Ishikawa (cell line): ENCODE measurements at regions not wholly inside any gene's neighbourhood (a gene's known extent, or its start where the extent isn't known, plus 50 kb on each side); places are given as distances from the start of the nearest gene placed in this dataset.

Source experiments
- CEBPB ChIP-seq: IDR thresholded peaks from 2 replicates; pipeline ENCODE4 v1.6.1; 2012
- CREB1 ChIP-seq: IDR thresholded peaks from 2 replicates; pipeline ENCODE4 v1.6.1; 2012; ENCODE audit warnings: low read depth
- EGR1 ChIP-seq: IDR thresholded peaks from 2 replicates; pipeline ENCODE4 v1.6.1; 2012
- EP300 ChIP-seq: IDR thresholded peaks from 2 replicates; pipeline ENCODE4 v1.6.1; 2012; ENCODE audit warnings: borderline replicate concordance
- FOXM1 ChIP-seq: IDR thresholded peaks from 2 replicates; pipeline ENCODE4 v1.6.1; 2012; ENCODE audit warnings: low read depth, borderline replicate concordance
- MAX ChIP-seq: IDR thresholded peaks from 2 replicates; pipeline ENCODE4 v1.6.1; 2012
- NFIC ChIP-seq: IDR thresholded peaks from 2 replicates; pipeline ENCODE4 v1.6.1; 2012
- RAD21 ChIP-seq: IDR thresholded peaks from 2 replicates; pipeline ENCODE4 v1.6.1; 2012; ENCODE audit warnings: low read depth
- REST ChIP-seq: IDR thresholded peaks from 2 replicates; pipeline ENCODE4 v1.6.1; 2012; ENCODE audit warnings: low read depth, mild to moderate bottlenecking
- TAF1 ChIP-seq: IDR thresholded peaks from 2 replicates; pipeline ENCODE4 v1.6.1; 2012; ENCODE audit warnings: low read depth, mild to moderate bottlenecking
- TCF12 ChIP-seq: IDR thresholded peaks from 2 replicates; pipeline ENCODE4 v1.6.1; 2012; ENCODE audit warnings: low read depth
- TEAD4 ChIP-seq: IDR thresholded peaks from 2 replicates; pipeline ENCODE4 v1.6.1; 2012
- YY1 ChIP-seq: IDR thresholded peaks from 2 replicates; pipeline ENCODE4 v1.6.1; 2012; ENCODE audit warnings: low read depth
- ZBTB7A ChIP-seq: IDR thresholded peaks from 2 replicates; pipeline ENCODE4 v1.6.1; 2012; ENCODE audit warnings: low read depth
- TF ChIP-seq, protein P1 (sequence below): IDR thresholded peaks from 2 replicates; pipeline ENCODE4 v1.6.1; 2012

- no peak for TF ChIP-seq TCF12
- no peak for TF ChIP-seq CEBPB
- TF ChIP-seq NFIC, result no peak
- TF ChIP-seq MAX, result no peak
- TF ChIP-seq REST, result no peak
- no peak for TF ChIP-seq ZBTB7A
- no peak for TF ChIP-seq EGR1
- TF ChIP-seq FOXM1, result no peak
- TF ChIP-seq TEAD4, result no peak
- TF ChIP-seq TAF1, result no peak
- TF ChIP-seq RAD21, result no peak
- TF ChIP-seq CREB1, result no peak
- TF ChIP-seq EP300, result no peak
- no peak for TF ChIP-seq YY1
- TF ChIP-seq, protein P1, sequence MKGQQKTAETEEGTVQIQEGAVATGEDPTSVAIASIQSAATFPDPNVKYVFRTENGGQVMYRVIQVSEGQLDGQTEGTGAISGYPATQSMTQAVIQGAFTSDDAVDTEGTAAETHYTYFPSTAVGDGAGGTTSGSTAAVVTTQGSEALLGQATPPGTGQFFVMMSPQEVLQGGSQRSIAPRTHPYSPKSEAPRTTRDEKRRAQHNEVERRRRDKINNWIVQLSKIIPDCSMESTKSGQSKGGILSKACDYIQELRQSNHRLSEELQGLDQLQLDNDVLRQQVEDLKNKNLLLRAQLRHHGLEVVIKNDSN, result no peak
These were observed 1325.9 kb upstream of the B3GALT2 start for GRCh38 chr1:194512345-194512744.

DNA sequence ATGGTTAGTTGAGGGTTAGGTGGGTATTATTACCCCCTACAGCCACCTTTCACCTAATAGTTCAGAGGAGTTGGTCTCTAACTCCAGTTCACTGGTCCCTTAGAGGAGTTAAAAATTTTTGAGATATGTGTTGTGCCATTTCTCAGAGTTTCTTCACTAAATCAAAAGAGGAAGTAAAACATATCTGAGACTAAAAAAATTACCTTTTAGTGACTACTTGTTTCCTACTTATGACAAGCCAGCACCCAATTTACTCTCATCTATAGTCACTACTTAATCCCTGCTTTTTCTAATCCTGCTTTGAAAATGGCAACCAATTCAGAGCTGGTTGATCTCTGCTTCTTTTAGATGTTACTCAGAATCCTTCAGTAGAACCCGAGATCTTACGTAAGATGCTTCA lies 1316.8 kb upstream of the B3GALT2 start:
- TF ChIP-seq EP300 (no peak), TCF12 (no peak), ZBTB7A (no peak), MAX (no peak), YY1 (no peak), FOXM1 (no peak), REST (no peak), CREB1 (no peak)

GRCh38 chr1:194495434-194495833 lies 1309.0 kb upstream of the B3GALT2 start:
- TF ChIP-seq EP300 (no peak), CREB1 (no peak), RAD21 (no peak), TEAD4 (no peak), TAF1 (no peak)
- TF ChIP-seq, protein P1, result no peak

DNA sequence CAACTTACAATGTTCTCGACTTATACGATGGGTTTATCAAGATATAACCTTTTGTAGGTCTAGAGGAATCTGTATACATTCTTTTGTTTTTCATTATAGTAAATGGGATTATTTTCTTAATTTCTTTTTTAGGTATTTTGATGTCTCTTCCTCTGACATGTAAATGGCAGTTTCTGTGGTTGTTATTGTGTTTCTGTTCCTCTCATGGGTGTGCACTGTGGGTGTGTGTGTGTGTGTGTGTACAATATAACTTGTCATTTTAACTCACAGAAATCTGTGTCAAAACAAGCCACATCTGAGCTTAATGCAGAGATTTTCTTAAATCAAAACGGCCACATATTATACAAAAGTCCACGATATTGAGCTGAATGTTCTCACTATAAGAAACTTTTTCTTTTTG lies 1300.8 kb upstream of the B3GALT2 start:
- TF ChIP-seq CEBPB (no peak), TEAD4 (no peak), FOXM1 (no peak), REST (no peak), NFIC (no peak), EGR1 (no peak), TAF1 (no peak), ZBTB7A (no peak), TCF12 (no peak), YY1 (no peak), MAX (no peak), CREB1 (no peak), EP300 (no peak), RAD21 (no peak)
- TF ChIP-seq, protein P1, result no peak
